Heart left ventricle (tissue), 16 donors: ENCODE measurements at regions not wholly inside any gene's neighbourhood (a gene's known extent, or its start where the extent isn't known, plus 50 kb on each side); places are given as distances from the start of the nearest gene placed in this dataset.
A peak's percentile ranks its signal among the peaks of the same experiment; 100 is the strongest.

Source experiments
- ATAC-seq, 4 donors: fragments of 200-7000 bp; cut with Tn5 transposase; one replicate each; pipeline ENCODE4 v1.9.1; 2020 to 2022; ENCODE audit warnings: moderate library complexity in 4 of 4, mild to moderate bottlenecking in 3 of 4, moderate number of reproducible peaks in 1 of 4
- DNase-seq, 5 donors: peaks; one replicate each; pipeline ENCODE4 v3.0.0-alpha.2; 2020
- H3K27ac ChIP-seq, 12 donors: fragments of 200-600 bp; sonication (generic) in 4 of 12; one replicate each; pipeline versions ENCODE4 v1.5.0 to v1.8.0; 2016 to 2022; ENCODE audit warnings: mild to moderate bottlenecking in 2 of 12
- H3K27me3 ChIP-seq, 9 donors: fragments of 200-600 bp; sonication (generic) in 2 of 9; one replicate each; pipeline versions ENCODE4 v1.5.1 to v1.8.0; 2016 to 2022; ENCODE audit warnings: mild to moderate bottlenecking in 3 of 9
- H3K36me3 ChIP-seq, 9 donors: fragments of 200-600 bp; sonication (generic) in 2 of 9; one replicate each; pipeline versions ENCODE4 v1.5.0 to v1.8.0; 2018 to 2022; ENCODE audit warnings: mild to moderate bottlenecking in 2 of 9
- H3K4me1 ChIP-seq, 12 donors: fragments of 200-600 bp; sonication (generic) in 4 of 12; one replicate each; pipeline versions ENCODE4 v1.5.0 to v1.8.0; 2016 to 2022; ENCODE audit warnings: mild to moderate bottlenecking in 3 of 12
- H3K4me3 ChIP-seq, 12 donors: fragments of 200-600 bp; sonication (generic) in 4 of 12; one replicate each; pipeline versions ENCODE4 v1.5.0 to v1.8.0; 2017 to 2022; ENCODE audit warnings: mild to moderate bottlenecking in 9 of 12, moderate library complexity in 4 of 12
- H3K9me3 ChIP-seq, 12 donors: fragments of 200-600 bp; sonication (generic) in 4 of 12; one replicate each; pipeline versions ENCODE4 v1.5.0 to v1.8.0; 2016 to 2022; ENCODE audit warnings: mild to moderate bottlenecking in 1 of 12
- CTCF ChIP-seq, 12 donors: fragments of 200-600 bp; sonication (generic) in 4 of 12; IDR thresholded peaks; one replicate each; pipeline versions ENCODE4 v1.5.0 to v1.8.0; 2018 to 2022; ENCODE audit warnings: antibody characterized with exemption in 12 of 12, mild to moderate bottlenecking in 5 of 12
- POLR2A ChIP-seq, 2 donors: fragments of 450-650 bp; IDR thresholded peaks; one replicate each; pipeline ENCODE4 v1.6.1; 2017; ENCODE audit warnings: antibody characterized with exemption in 2 of 2, mild to moderate bottlenecking in 2 of 2, moderate library complexity in 2 of 2
- WGBS, 4 donors: extraction: QIAGEN DNeasy Blood & Tissue Kit in 2 of 4; methylation state at CpG; one replicate each; pipeline versions ENCODE4 v1.1.5 to v1.1.7; 2013 to 2018; 5-methylcytosine and 5-hydroxymethylcytosine counted together
- intact Hi-C, 10 donors: fragments of 100-400 bp; cut with DNase I; formaldehyde crosslinking; loops; one replicate each; pipeline versions ENCODE4 v1.11.1 to v1.14.2; 2022
- donor health status: ischemic (EF 13 %, LVEDD 7.1; RV severe dilation, severe dysfunction).
- donor health status: healthy with polysubstance abuse.
- donor health status: DM: no; HTN: yes; CAD: no.
- donor health status: DM: no; HTN: no; CAD: no.
- donor health status: ischemic (EF 25% LVEDD 6.9; RV normal size, moderate dysfunction).
- donor health status: ischemic (EF 25% LVEDD 5.7; RV mildly dilated, moderate dysfunction).
- donor health status: healthy.
- donor health status: DM: yes; HTN: yes; CAD: no.
- donor health status: ischemic (EF 35%, LVEDD 5.7; RV mildly dilated, moderate dysfunction).
- donor health status: nonischemic (EF 11% LVEDD 7.7; RV severe dilation, severe dysfunction).
- donor health status: DM: yes; HTN: yes; CAD: no.
- donor health status: PGD.
- donor health status: ischemic (EF 29% LVEDD 5.4; RV normal size, mild dysfunction).
- donor health status: nonischemic (EF 23%, LVEDD 6.1; RV moderate dilation, normal function).

- ATAC-seq (peak in 1 of 4 donors; percentile 89), DNase-seq (peak in 1 of 5 donors; percentile 50)
- Histone ChIP-seq H3K9me3 (no peaks in the 10 kb centered on the region), H3K36me3 (no peaks in the 10 kb centered on the region), H3K4me3 (no peak overlapping the region), H3K4me1 (peaks cover 0 to 6% (median 0%) of the 10 kb centered on the region in 12 donors), H3K27me3 (no peaks in the 10 kb centered on the region), H3K27ac (no peak overlapping the region)
- 81 to 88% (median 85%) methylated on average over 7 of the region's 7 CpGs for WGBS, 4 donors
- intact Hi-C loops, result no loop called here
- TF ChIP-seq POLR2A (IDR thresholded peaks at IDR 0.05) (no peak), CTCF (IDR thresholded peaks at IDR 0.05) (no peak)
Observed at GRCh38 chr6:165973473-165973872, 194.2 kb downstream of the TBXT start.

GRCh38 chr6:165972139-165972802 is 195.4 kb downstream of the TBXT start:
- intact Hi-C loops, result no loop called here

GRCh38 chr6:165971202-165971601 is 196.4 kb downstream of the TBXT start:
- Histone ChIP-seq H3K36me3 (no peaks in the 10 kb centered on the region), H3K4me3 (no peak overlapping the region), H3K27me3 (no peaks in the 10 kb centered on the region), H3K4me1 (no peaks in the 10 kb centered on the region), H3K9me3 (no peaks in the 10 kb centered on the region), H3K27ac (no peak overlapping the region)
- intact Hi-C loops, result no loop called here
- no peak for TF ChIP-seq POLR2A (IDR thresholded peaks at IDR 0.05)
- DNase-seq (no peak), ATAC-seq (no peak)
- 77 to 82% (median 78%) methylated on average over 4 of the region's 4 CpGs for WGBS, 4 donors

More at GRCh38 chr6:165972139-165972802, 195.4 kb downstream of the TBXT start:
- Histone ChIP-seq H3K27me3 (no peaks in the 10 kb centered on the region), H3K27ac (no peak overlapping the region), H3K9me3 (no peaks in the 10 kb centered on the region), H3K36me3 (no peaks in the 10 kb centered on the region), H3K4me1 (no peaks in the 10 kb centered on the region), H3K4me3 (no peak overlapping the region)
- no peak for TF ChIP-seq CTCF (IDR thresholded peaks at IDR 0.05)
- TF ChIP-seq POLR2A (IDR thresholded peaks at IDR 0.05), result no peak
- ATAC-seq (no peak), DNase-seq (no peak)
- 75 to 81% (median 77%) methylated on average over 12 of the region's 12 CpGs for WGBS, 4 donors

- intact Hi-C loops, result no loop called here
- H3K36me3 ChIP-seq, result no peaks in the 10 kb centered on the region
- no peaks in the 10 kb centered on the region for H3K27me3 ChIP-seq
- no peaks in the 10 kb centered on the region for H3K9me3 ChIP-seq
- H3K4me3 ChIP-seq, result no peak overlapping the region
- no peaks in the 10 kb centered on the region for H3K4me1 ChIP-seq
- no peak for DNase-seq
- WGBS, 4 donors, result 80 to 87% (median 82%) methylated on average over 4 of the region's 4 CpGs
- H3K27ac ChIP-seq, result no peak overlapping the region
- ATAC-seq, result no peak
- TF ChIP-seq CTCF (IDR thresholded peaks at IDR 0.05) (no peak), POLR2A (IDR thresholded peaks at IDR 0.05) (no peak)
Observed at GRCh38 chr6:165970001-165970400, 197.7 kb downstream of the TBXT start.

- Histone ChIP-seq H3K4me3 (no peak overlapping the region), H3K27ac (no peak overlapping the region), H3K27me3 (peaks cover 0 to 2% (median 0%) of the 10 kb centered on the region in 9 donors), H3K36me3 (no peaks in the 10 kb centered on the region), H3K9me3 (no peaks in the 10 kb centered on the region), H3K4me1 (no peaks in the 10 kb centered on the region)
- WGBS, 4 donors, result 94 to 95% (median 94%) methylated on average over 6 of the region's 6 CpGs
- intact Hi-C loops, result no loop called here
- DNase-seq (no peak), ATAC-seq (no peak)
- TF ChIP-seq POLR2A (IDR thresholded peaks at IDR 0.05) (no peak), CTCF (IDR thresholded peaks at IDR 0.05) (no peak)
Observed at GRCh38 chr6:165969184-165969583, 198.5 kb downstream of the TBXT start.
